KMS-11 (cell line): ENCODE measurements at regions not wholly inside any gene's neighbourhood (a gene's known extent, or its start where the extent isn't known, plus 50 kb on each side); places are given as distances from the start of the nearest gene placed in this dataset.

Experiments
- H2AFZ ChIP-seq: fragments of 200-600 bp; sonication (generic); 2 replicates; pipeline ENCODE4 v1.6.1; 2016; ENCODE audit warnings: antibody characterized with exemption, mixed run types, low read depth
- H3K27ac ChIP-seq: fragments of 200-600 bp; sonication (generic); 2 replicates; pipeline ENCODE4 v1.6.1; 2016; ENCODE audit warnings: mild to moderate bottlenecking, mixed run types
- H3K27me3 ChIP-seq: fragments of 200-600 bp; sonication (generic); 2 replicates; pipeline ENCODE4 v1.6.1; 2017; ENCODE audit warnings: mild to moderate bottlenecking, low read depth, mixed run types, moderate library complexity; ENCODE audit not compliant: insufficient read depth
- H3K36me3 ChIP-seq: fragments of 200-600 bp; sonication (generic); 2 replicates; pipeline ENCODE4 v1.6.1; 2017; ENCODE audit warnings: mild to moderate bottlenecking, mixed run types; ENCODE audit not compliant: insufficient read depth
- H3K4me1 ChIP-seq: fragments of 200-600 bp; sonication (generic); 2 replicates; pipeline ENCODE4 v1.6.1; 2016; ENCODE audit warnings: mild to moderate bottlenecking, low read depth, mixed run types; ENCODE audit not compliant: poor library complexity, severe bottlenecking
- H3K4me2 ChIP-seq: fragments of 200-600 bp; sonication (generic); 2 replicates; pipeline ENCODE4 v1.7.0; 2016; ENCODE audit warnings: mild to moderate bottlenecking, mixed run types
- H3K4me3 ChIP-seq: fragments of 200-600 bp; sonication (generic); IDR thresholded peaks from 2 replicates; pipeline ENCODE4 v1.6.1; 2017; ENCODE audit warnings: low read depth, low read length, mixed read lengths; ENCODE audit not compliant: insufficient read depth
- H3K79me2 ChIP-seq: fragments of 200-600 bp; sonication (generic); 2 replicates; pipeline ENCODE4 v1.6.1; 2016; ENCODE audit warnings: low read depth, mixed run types; ENCODE audit not compliant: insufficient read depth
- H3K9ac ChIP-seq: fragments of 200-600 bp; sonication (generic); 2 replicates; pipeline ENCODE4 v1.6.1; 2016; ENCODE audit warnings: mild to moderate bottlenecking, mixed run types
- H4K20me1 ChIP-seq: fragments of 200-600 bp; sonication (generic); 2 replicates; pipeline ENCODE4 v1.6.1; 2016; ENCODE audit warnings: mild to moderate bottlenecking, mixed run types; ENCODE audit not compliant: insufficient read depth
- CTCF ChIP-seq: fragments of 200-600 bp; sonication (generic); conservative IDR thresholded peaks from 2 replicates; pipeline ENCODE4 v1.6.1; 2017; ENCODE audit warnings: low read depth, mild to moderate bottlenecking, antibody characterized with exemption, low read length, moderate library complexity, mixed read lengths

- Histone ChIP-seq H2AFZ (no peak overlapping the region), H4K20me1 (no peaks in the 10 kb centered on the region), H3K27me3 (no peaks in the 10 kb centered on the region), H3K4me3 (no peak overlapping the region), H3K4me1 (no peaks in the 10 kb centered on the region), H3K27ac (no peak overlapping the region), H3K36me3 (no peaks in the 10 kb centered on the region), H3K79me2 (no peaks in the 10 kb centered on the region), H3K4me2 (no peak overlapping the region), H3K9ac (no peak overlapping the region)
- no peak for TF ChIP-seq CTCF
These were observed 261.7 kb downstream of the CHRM3 start for GRCh38 chr1:239647964-239648632.

DNA sequence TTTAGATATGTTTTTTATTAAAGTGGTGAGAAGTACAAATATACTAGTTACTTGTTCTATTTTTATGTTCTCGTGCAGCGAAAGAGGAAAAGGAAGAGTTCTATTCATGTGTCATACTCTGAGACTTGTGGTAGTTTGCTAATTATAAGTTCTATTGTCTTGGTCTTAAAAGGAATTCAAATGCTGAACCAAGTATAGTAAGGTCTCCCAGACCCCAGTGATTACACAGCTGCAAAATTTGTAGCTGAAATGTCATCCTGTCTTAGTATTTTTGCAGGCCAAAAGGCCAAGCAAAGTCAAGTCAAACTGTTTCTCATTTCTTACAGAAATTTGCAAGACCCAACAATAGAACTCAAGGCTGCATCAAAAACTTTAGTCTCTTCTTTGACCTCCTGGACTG lies 268.7 kb downstream of the CHRM3 start:
- H2AFZ ChIP-seq = no peak overlapping the region
- TF ChIP-seq CTCF = no peak
- no peaks in the 10 kb centered on the region for H3K36me3 ChIP-seq
- no peaks in the 10 kb centered on the region for H3K4me1 ChIP-seq
- no peak overlapping the region for H3K27ac ChIP-seq
- no peak overlapping the region for H3K4me3 ChIP-seq
- no peaks in the 10 kb centered on the region for H3K79me2 ChIP-seq
- H4K20me1 ChIP-seq = no peaks in the 10 kb centered on the region
- H3K9ac ChIP-seq = no peak overlapping the region
- H3K4me2 ChIP-seq = no peak overlapping the region
- H3K27me3 ChIP-seq = no peaks in the 10 kb centered on the region

DNA sequence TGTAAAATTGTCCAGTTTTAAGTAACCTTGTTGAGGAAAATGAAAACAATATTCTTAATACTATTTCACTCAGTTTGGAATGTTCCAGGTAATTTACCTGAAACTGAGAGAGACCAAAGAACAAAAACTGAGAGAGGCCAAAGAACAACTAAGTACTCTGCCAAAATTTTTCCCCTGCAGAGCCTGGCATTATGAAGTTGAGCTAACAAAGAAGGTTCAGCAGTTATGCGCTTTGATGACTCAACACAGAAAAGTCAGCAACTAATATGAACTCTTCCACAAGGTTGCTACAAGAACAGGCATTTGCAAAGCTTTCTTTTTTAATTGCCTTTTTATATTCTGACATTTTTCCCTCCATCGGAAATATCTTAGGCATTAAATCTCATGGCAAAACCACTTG lies 270.9 kb downstream of the CHRM3 start:
- H3K27me3 ChIP-seq = no peaks in the 10 kb centered on the region
- no peak overlapping the region for H3K9ac ChIP-seq
- H3K27ac ChIP-seq = no peak overlapping the region
- no peak for TF ChIP-seq CTCF
- H4K20me1 ChIP-seq = no peaks in the 10 kb centered on the region
- H3K79me2 ChIP-seq = no peaks in the 10 kb centered on the region
- H3K4me3 ChIP-seq = no peak overlapping the region
- H3K36me3 ChIP-seq = no peaks in the 10 kb centered on the region
- H3K4me2 ChIP-seq = no peak overlapping the region
- no peak overlapping the region for H2AFZ ChIP-seq
- no peaks in the 10 kb centered on the region for H3K4me1 ChIP-seq

- Histone ChIP-seq H3K27ac (no peak overlapping the region), H2AFZ (no peak overlapping the region), H3K4me1 (no peaks in the 10 kb centered on the region), H3K79me2 (no peaks in the 10 kb centered on the region), H3K4me2 (no peak overlapping the region), H3K36me3 (no peaks in the 10 kb centered on the region), H4K20me1 (no peaks in the 10 kb centered on the region), H3K27me3 (no peaks in the 10 kb centered on the region), H3K4me3 (no peak overlapping the region), H3K9ac (no peak overlapping the region)
- no peak for TF ChIP-seq CTCF
These were observed 276.6 kb downstream of the CHRM3 start for GRCh38 chr1:239662950-239663349.
